ENCODE measurements at regions not wholly inside any gene's neighbourhood (a gene's known extent, or its start where the extent isn't known, plus 50 kb on each side); places are given as distances from the start of the nearest gene placed in this dataset.

- Mint-ChIP-seq H3K4me1 (peaks cover 0 to 18% (median 6%) of the 10 kb centered on the region in 4 donors), H3K36me3 (no peaks in the 10 kb centered on the region), H3K9me3 (no peaks in the 10 kb centered on the region), H3K4me3 (no peak overlapping the region), H3K27ac (no peak overlapping the region), H3K27me3 (no peaks in the 10 kb centered on the region)
- POLR2A ChIA-PET: no interaction called here
- DNase-seq (no peak), ATAC-seq (no peak)
Observed at GRCh38 chr21:29238967-29239290, 59.8 kb upstream of the BACH1 start.

GRCh38 chr21:29240136-29240535 is 58.6 kb upstream of the BACH1 start:
- Mint-ChIP-seq H3K27ac (no peak overlapping the region), H3K4me3 (no peak overlapping the region), H3K9me3 (no peaks in the 10 kb centered on the region), H3K4me1 (peaks cover 0 to 17% (median 6%) of the 10 kb centered on the region in 4 donors), H3K27me3 (no peaks in the 10 kb centered on the region), H3K36me3 (no peaks in the 10 kb centered on the region)
- DNase-seq (no peak), ATAC-seq (no peak)
- POLR2A ChIA-PET: no interaction called here

- Mint-ChIP-seq H3K27ac (no peak overlapping the region), H3K36me3 (no peaks in the 10 kb centered on the region), H3K4me1 (peaks cover 0 to 4% (median 0%) of the 10 kb centered on the region in 4 donors), H3K27me3 (no peaks in the 10 kb centered on the region), H3K9me3 (no peaks in the 10 kb centered on the region), H3K4me3 (no peak overlapping the region)
- ATAC-seq: no peak
- DNase-seq: no peak
- POLR2A ChIA-PET: no interaction called here
Observed at GRCh38 chr21:29242201-29242600, 56.5 kb upstream of the BACH1 start.

GRCh38 chr21:29243188-29243587 is 55.5 kb upstream of the BACH1 start:
- H3K27me3 Mint-ChIP-seq: no peaks in the 10 kb centered on the region
- peaks cover 0 to 3% (median 0%) of the 10 kb centered on the region in 4 donors for H3K4me1 Mint-ChIP-seq
- no peak overlapping the region for H3K27ac Mint-ChIP-seq
- POLR2A ChIA-PET: no interaction called here
- no peak for DNase-seq
- H3K9me3 Mint-ChIP-seq: no peaks in the 10 kb centered on the region
- no peaks in the 10 kb centered on the region for H3K36me3 Mint-ChIP-seq
- ATAC-seq: no peak
- H3K4me3 Mint-ChIP-seq: no peak overlapping the region

GRCh38 chr21:29245104-29245643 is 53.5 kb upstream of the BACH1 start:
- no peaks in the 10 kb centered on the region for H3K36me3 Mint-ChIP-seq
- H3K4me3 Mint-ChIP-seq: no peak overlapping the region
- ATAC-seq (no peak), DNase-seq (no peak)
- H3K27me3 Mint-ChIP-seq: no peaks in the 10 kb centered on the region
- no peaks in the 10 kb centered on the region for H3K4me1 Mint-ChIP-seq
- H3K27ac Mint-ChIP-seq: no peak overlapping the region
- peaks cover 0 to 6% (median 0%) of the 10 kb centered on the region in 9 donors for H3K9me3 Mint-ChIP-seq
- POLR2A ChIA-PET: no interaction called here

GRCh38 chr21:29245863-29246262 is 52.9 kb upstream of the BACH1 start:
- POLR2A ChIA-PET: no interaction called here
- H3K27me3 Mint-ChIP-seq: peaks cover 0 to 3% (median 0%) of the 10 kb centered on the region in 5 donors
- ATAC-seq (no peak), DNase-seq (no peak)
- peaks cover 0 to 6% (median 0%) of the 10 kb centered on the region in 9 donors for H3K9me3 Mint-ChIP-seq
- H3K4me1 Mint-ChIP-seq: no peaks in the 10 kb centered on the region
- peaks cover 0 to 4% (median 0%) of the 10 kb centered on the region in 3 donors for H3K36me3 Mint-ChIP-seq
- no peak overlapping the region for H3K27ac Mint-ChIP-seq
- no peak overlapping the region for H3K4me3 Mint-ChIP-seq

GRCh38 chr21:29246614-29247013 is 52.1 kb upstream of the BACH1 start:
- Mint-ChIP-seq H3K27ac (no peak overlapping the region), H3K9me3 (peaks cover 0 to 6% (median 0%) of the 10 kb centered on the region in 9 donors), H3K27me3 (peaks cover 0 to 3% (median 0%) of the 10 kb centered on the region in 5 donors), H3K36me3 (peaks cover 0 to 4% (median 0%) of the 10 kb centered on the region in 3 donors), H3K4me3 (no peak overlapping the region), H3K4me1 (no peaks in the 10 kb centered on the region)
- POLR2A ChIA-PET: no interaction called here
- DNase-seq (no peak), ATAC-seq (no peak)

GRCh38 chr21:29248124-29248523 is 50.6 kb upstream of the BACH1 start:
- H3K4me3 Mint-ChIP-seq: no peak overlapping the region
- peaks cover 0 to 3% (median 0%) of the 10 kb centered on the region in 5 donors for H3K27me3 Mint-ChIP-seq
- ATAC-seq (no peak), DNase-seq (no peak)
- POLR2A ChIA-PET: no interaction called here
- peaks cover 0 to 4% (median 3%) of the 10 kb centered on the region in 3 donors for H3K36me3 Mint-ChIP-seq
- H3K27ac Mint-ChIP-seq: no peak overlapping the region
- H3K9me3 Mint-ChIP-seq: peaks cover 0 to 12% (median 3%) of the 10 kb centered on the region in 9 donors
- H3K4me1 Mint-ChIP-seq: no peaks in the 10 kb centered on the region

Measured in naive thymus-derived CD8-positive, alpha-beta T cell (primary cell).